ENCODE measurements at regions not wholly inside any gene's neighbourhood (a gene's known extent, or its start where the extent isn't known, plus 50 kb on each side); places are given as distances from the start of the nearest gene placed in this dataset.
"Not testable (repeated sequence)": the region's sequence is repeated elsewhere in the genome, so short reads cannot be mapped to it uniquely, and the experiment has no call there.

GRCh38 chr1:68777851-68778250, 281.0 kb upstream of the DEPDC1 start:
- Histone ChIP-seq H3K9me3 (ENCODE audit: low read depth) (no peaks in the 10 kb centered on the region), H3K36me3 (no peaks in the 10 kb centered on the region), H3K4me3 (no peak overlapping the region), H3K27me3 (no peaks in the 10 kb centered on the region), H3K27ac (peak overlapping the region; percentile 67), H3K4me1 (ENCODE audit: low read depth) (peaks cover 19% of the 10 kb centered on the region)
- no peak for TF ChIP-seq CTCF (IDR thresholded peaks at IDR 0.05; ENCODE audit: low read depth, low read length)
- DNase-seq (ENCODE audit: low read depth in 1 of 2, low spot score in 1 of 2) = no peak

DNA sequence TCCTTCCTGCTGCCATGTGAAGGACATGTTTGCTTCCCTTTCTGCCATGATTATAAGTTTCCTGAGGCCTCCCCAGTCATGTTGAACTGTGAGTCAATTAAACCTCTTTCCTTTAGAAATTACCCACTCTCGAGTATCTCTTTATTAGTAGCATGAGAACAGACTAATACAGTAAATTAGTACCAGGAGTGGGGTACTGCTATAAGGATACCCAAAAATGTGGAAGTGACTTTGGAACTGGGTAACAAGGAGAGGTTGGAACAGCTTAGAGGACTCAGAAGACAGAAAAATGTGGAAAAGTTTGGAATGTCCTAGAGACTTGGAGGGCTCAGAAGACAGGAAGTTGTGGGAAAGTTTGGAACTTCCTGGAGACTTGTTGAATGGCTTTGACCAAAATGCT, 283.0 kb upstream of the DEPDC1 start:
- H3K9me3 ChIP-seq (ENCODE audit: low read depth); H3K36me3 ChIP-seq; H3K4me3 ChIP-seq; H3K27me3 ChIP-seq; DNase-seq (ENCODE audit: low read depth in 1 of 2, low spot score in 1 of 2); H3K27ac ChIP-seq: not testable (repeated sequence)
- peaks cover 19% of the 10 kb centered on the region for H3K4me1 ChIP-seq (ENCODE audit: low read depth)

DNA sequence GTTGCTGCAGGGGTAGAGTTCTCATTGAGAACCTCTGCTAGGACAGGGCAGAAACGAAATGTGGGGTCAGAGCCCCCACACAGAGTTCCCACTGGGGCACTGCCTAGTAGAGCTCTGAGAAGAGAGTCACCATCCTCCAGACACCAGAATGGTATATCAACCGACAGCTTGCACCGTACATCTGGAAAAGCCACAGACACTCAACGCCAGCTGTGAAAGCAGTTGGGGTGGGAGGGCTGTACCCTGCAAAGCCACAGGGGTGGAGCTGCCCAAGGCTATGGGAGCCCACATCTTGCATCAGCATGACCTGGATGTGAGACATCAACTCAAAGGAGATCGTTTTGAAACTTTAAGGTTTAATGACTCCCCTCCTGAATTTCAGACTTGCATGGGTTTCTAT, 284.0 kb upstream of the DEPDC1 start:
- TF ChIP-seq CTCF (IDR thresholded peaks at IDR 0.05; ENCODE audit: low read depth, low read length) = no peak
- Histone ChIP-seq H3K4me3 (no peak overlapping the region), H3K4me1 (ENCODE audit: low read depth) (peaks cover 19% of the 10 kb centered on the region), H3K36me3 (no peaks in the 10 kb centered on the region), H3K9me3 (ENCODE audit: low read depth) (no peaks in the 10 kb centered on the region), H3K27ac (no peak overlapping the region), H3K27me3 (no peaks in the 10 kb centered on the region)
- no peak for DNase-seq (ENCODE audit: low read depth in 1 of 2, low spot score in 1 of 2)

DNA sequence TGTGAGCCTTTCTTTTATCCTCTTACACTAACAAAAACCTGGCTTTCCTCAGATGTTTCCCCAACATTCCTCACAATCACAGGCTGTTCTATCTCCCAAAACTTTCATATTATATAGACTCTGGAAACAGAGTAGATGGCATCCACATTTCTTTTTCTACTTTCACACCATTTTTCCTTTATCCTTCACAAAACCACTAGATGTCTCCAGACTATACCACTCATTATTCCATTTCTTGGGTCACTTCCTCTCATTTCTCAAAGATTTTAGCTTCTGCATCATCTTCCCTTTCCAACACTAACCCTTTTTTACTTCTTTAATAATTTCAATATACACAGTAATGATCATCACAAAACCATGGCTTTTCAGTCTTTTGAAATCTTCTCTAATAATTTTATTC, 286.0 kb upstream of the DEPDC1 start:
- Histone ChIP-seq H3K36me3 (no peaks in the 10 kb centered on the region), H3K27me3 (no peaks in the 10 kb centered on the region), H3K4me1 (ENCODE audit: low read depth) (peaks cover 9% of the 10 kb centered on the region), H3K27ac (no peak overlapping the region), H3K4me3 (no peak overlapping the region), H3K9me3 (ENCODE audit: low read depth) (no peaks in the 10 kb centered on the region)
- peak in 1 of 2 donors; percentile 1 for DNase-seq (ENCODE audit: low read depth in 1 of 2, low spot score in 1 of 2)
- TF ChIP-seq CTCF (IDR thresholded peaks at IDR 0.05; ENCODE audit: low read depth, low read length) = peak; percentile 14

DNA sequence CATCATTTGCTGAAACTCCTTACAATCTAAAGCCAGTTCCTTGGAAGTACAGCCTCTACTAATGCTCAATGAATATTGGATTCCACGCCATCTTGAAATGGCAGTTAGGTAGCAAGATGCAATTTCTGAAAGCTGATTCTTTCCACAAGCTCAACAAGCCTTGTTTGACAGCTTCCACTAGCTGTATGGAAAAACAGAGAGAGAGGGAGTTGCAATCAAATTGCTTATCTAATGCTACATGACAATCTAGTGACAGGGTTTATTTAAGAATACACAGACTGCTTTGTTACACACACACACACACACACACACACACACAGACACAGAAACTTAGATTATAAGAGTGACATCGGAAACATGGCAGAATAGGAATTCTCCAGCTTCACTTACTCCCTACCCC, 288.4 kb upstream of the DEPDC1 start:
- no peak for TF ChIP-seq CTCF (IDR thresholded peaks at IDR 0.05; ENCODE audit: low read depth, low read length)
- H3K4me3 ChIP-seq = no peak overlapping the region
- H3K9me3 ChIP-seq (ENCODE audit: low read depth) = no peaks in the 10 kb centered on the region
- no peak for DNase-seq (ENCODE audit: low read depth in 1 of 2, low spot score in 1 of 2)
- H3K27ac ChIP-seq = no peak overlapping the region
- no peaks in the 10 kb centered on the region for H3K36me3 ChIP-seq
- no peaks in the 10 kb centered on the region for H3K4me1 ChIP-seq (ENCODE audit: low read depth)
- H3K27me3 ChIP-seq = no peaks in the 10 kb centered on the region

DNA sequence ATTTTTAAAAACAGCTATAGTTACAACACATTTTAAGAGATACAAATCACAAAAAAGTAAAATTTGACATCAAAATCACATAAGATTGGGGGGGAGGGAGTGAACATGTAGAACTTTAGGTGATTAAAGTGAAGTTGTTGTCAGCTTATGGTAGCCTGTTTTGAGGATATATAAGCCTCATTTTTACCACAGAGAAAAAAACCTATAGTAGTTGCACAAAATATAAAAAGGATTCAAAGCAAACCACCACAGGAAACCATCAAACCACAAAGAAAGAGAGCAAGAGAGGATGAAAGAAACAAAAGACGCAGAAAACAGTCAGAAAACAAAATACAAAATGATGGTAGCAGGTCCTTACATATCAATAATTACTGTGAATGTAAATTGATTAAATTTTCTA, 291.9 kb upstream of the DEPDC1 start:
- TF ChIP-seq CTCF (IDR thresholded peaks at IDR 0.05; ENCODE audit: low read depth, low read length) = no peak

More for the DNA sequence above, 291.9 kb upstream of the DEPDC1 start:
- Histone ChIP-seq H3K36me3 (no peaks in the 10 kb centered on the region), H3K4me3 (no peak overlapping the region), H3K27me3 (no peaks in the 10 kb centered on the region), H3K4me1 (ENCODE audit: low read depth) (no peaks in the 10 kb centered on the region), H3K9me3 (ENCODE audit: low read depth) (no peaks in the 10 kb centered on the region), H3K27ac (no peak overlapping the region)
- no peak for DNase-seq (ENCODE audit: low read depth in 1 of 2, low spot score in 1 of 2)

Data from cardiac muscle cell (in vitro differentiated cells and primary cell).